ENCODE measurements at regions not wholly inside any gene's neighbourhood (a gene's known extent, or its start where the extent isn't known, plus 50 kb on each side); places are given as distances from the start of the nearest gene placed in this dataset.

DNA sequence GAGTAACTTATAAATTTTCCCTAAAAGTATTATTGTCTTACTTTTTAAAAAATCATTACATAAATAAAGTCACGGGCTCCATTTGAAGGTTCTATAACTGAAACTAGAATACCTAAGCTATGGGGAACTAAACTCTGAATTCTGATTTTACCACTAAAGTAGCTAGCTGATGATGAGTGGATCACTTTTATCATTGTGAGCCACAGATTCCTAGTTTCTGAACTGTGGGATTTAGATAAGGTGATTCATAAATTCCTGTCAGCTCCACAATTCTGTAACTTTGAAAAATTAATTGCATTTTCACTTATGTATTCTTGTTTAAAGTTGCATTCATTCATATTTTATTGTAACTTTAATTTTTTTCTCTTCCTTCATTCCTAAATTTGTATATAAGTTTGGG, 540.9 kb downstream of the GBA3 start:
- TF ChIP-seq, protein P1, sequence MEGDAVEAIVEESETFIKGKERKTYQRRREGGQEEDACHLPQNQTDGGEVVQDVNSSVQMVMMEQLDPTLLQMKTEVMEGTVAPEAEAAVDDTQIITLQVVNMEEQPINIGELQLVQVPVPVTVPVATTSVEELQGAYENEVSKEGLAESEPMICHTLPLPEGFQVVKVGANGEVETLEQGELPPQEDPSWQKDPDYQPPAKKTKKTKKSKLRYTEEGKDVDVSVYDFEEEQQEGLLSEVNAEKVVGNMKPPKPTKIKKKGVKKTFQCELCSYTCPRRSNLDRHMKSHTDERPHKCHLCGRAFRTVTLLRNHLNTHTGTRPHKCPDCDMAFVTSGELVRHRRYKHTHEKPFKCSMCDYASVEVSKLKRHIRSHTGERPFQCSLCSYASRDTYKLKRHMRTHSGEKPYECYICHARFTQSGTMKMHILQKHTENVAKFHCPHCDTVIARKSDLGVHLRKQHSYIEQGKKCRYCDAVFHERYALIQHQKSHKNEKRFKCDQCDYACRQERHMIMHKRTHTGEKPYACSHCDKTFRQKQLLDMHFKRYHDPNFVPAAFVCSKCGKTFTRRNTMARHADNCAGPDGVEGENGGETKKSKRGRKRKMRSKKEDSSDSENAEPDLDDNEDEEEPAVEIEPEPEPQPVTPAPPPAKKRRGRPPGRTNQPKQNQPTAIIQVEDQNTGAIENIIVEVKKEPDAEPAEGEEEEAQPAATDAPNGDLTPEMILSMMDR (IDR thresholded peaks at IDR 0.05): no peak
- TF ChIP-seq POLR2A (IDR thresholded peaks at IDR 0.05): no peak

All from uterus (tissue), 2 donors.